HepG2 (cell line): ENCODE measurements at regions not wholly inside any gene's neighbourhood (a gene's known extent, or its start where the extent isn't known, plus 50 kb on each side); places are given as distances from the start of the nearest gene placed in this dataset.

Source experiments
- ARNT ChIP-seq: fragments of 450-650 bp; IDR thresholded peaks from 2 replicates; pipeline ENCODE4 v1.6.1; 2017
- CEBPB ChIP-seq: IDR thresholded peaks from 2 replicates; pipeline ENCODE4 v1.6.1; 2011; ENCODE audit warnings: low read depth, low read length, improper control_type of control experiment, borderline replicate concordance
- GTF3A ChIP-seq: sonication (generic); formaldehyde crosslinking; conservative IDR thresholded peaks from 2 replicates; pipeline ENCODE4 v1.4.0; 2020; ENCODE audit warnings: mild to moderate bottlenecking, missing genetic modification reagents
- HNF4G ChIP-seq, 2 experiments: sonication (generic) in 1 of 2; formaldehyde crosslinking in 1 of 2; IDR thresholded peaks; 2 replicates each; pipeline versions ENCODE4 v1.4.0 to v1.6.1; 2011 to 2020; ENCODE audit warnings: borderline replicate concordance in 2 of 2, low read depth in 2 of 2, mild to moderate bottlenecking in 2 of 2, low read length in 1 of 2, missing genetic modification reagents in 1 of 2, moderate library complexity in 1 of 2
- JUNB ChIP-seq: sonication (generic); formaldehyde crosslinking; IDR thresholded peaks from 2 replicates; pipeline ENCODE4 v1.8.0; 2022; ENCODE audit warnings: missing genetic modification reagents, mild to moderate bottlenecking, borderline replicate concordance
- KAT7 ChIP-seq: IDR thresholded peaks from 2 replicates; pipeline ENCODE4 v1.6.1; 2018; ENCODE audit warnings: borderline replicate concordance, missing compliant biosample characterization
- KDM5A ChIP-seq: fragments of 200-600 bp; sonication (generic); IDR thresholded peaks from 2 replicates; pipeline ENCODE4 v1.7.0; 2018; ENCODE audit warnings: antibody characterized with exemption, mild to moderate bottlenecking, low read length, borderline replicate concordance
- KDM6A ChIP-seq: IDR thresholded peaks from 2 replicates; pipeline ENCODE4 v1.6.1; 2016; ENCODE audit warnings: low read depth
- NKX3-1 ChIP-seq: sonication (generic); formaldehyde crosslinking; IDR thresholded peaks from 2 replicates; pipeline ENCODE4 v1.5.0; 2020; ENCODE audit warnings: missing genetic modification reagents
- PHF21A ChIP-seq: sonication (generic); formaldehyde crosslinking; IDR thresholded peaks from 2 replicates; pipeline ENCODE4 v1.5.0; 2020; ENCODE audit warnings: mild to moderate bottlenecking, missing genetic modification reagents
- PHF8 ChIP-seq: sonication (generic); formaldehyde crosslinking; IDR thresholded peaks from 2 replicates; pipeline ENCODE4 v1.5.0; 2020; ENCODE audit warnings: missing genetic modification reagents
- RELA ChIP-seq: sonication (generic); formaldehyde crosslinking; IDR thresholded peaks from 2 replicates; pipeline ENCODE4 v1.4.0; 2020; ENCODE audit warnings: missing genetic modification reagents
- SMAD9 ChIP-seq: sonication (generic); formaldehyde crosslinking; IDR thresholded peaks from 2 replicates; pipeline ENCODE4 v1.5.1; 2020; ENCODE audit warnings: mild to moderate bottlenecking, missing genetic modification reagents
- SNRNP70 ChIP-seq: fragments of 200-400 bp; formaldehyde crosslinking; IDR thresholded peaks from 2 replicates; pipeline ENCODE4 v1.6.1; 2017; ENCODE audit warnings: mild to moderate bottlenecking, low read depth, low read length, moderate library complexity
- SOX6 ChIP-seq, 2 experiments: fragments of 450-650 bp in 1 of 2; sonication (generic) in 1 of 2; formaldehyde crosslinking in 1 of 2; IDR thresholded peaks; 2 replicates each; pipeline versions ENCODE4 v1.4.0 to v1.6.1; 2017 to 2020; ENCODE audit warnings: antibody characterized with exemption in 1 of 2, mild to moderate bottlenecking in 1 of 2, missing genetic modification reagents in 1 of 2
- ZFP1 ChIP-seq: IDR thresholded peaks from 2 replicates; pipeline ENCODE4 v1.6.1; 2016
- ZIK1 ChIP-seq: sonication (generic); formaldehyde crosslinking; IDR thresholded peaks from 2 replicates; pipeline ENCODE4 v1.5.0; 2020; ENCODE audit warnings: mild to moderate bottlenecking, low read depth, missing genetic modification reagents, borderline replicate concordance
- ZNF317 ChIP-seq: sonication (generic); formaldehyde crosslinking; IDR thresholded peaks from 2 replicates; pipeline ENCODE4 v1.5.0; 2020; ENCODE audit warnings: mild to moderate bottlenecking, missing genetic modification reagents
- ZNF569 ChIP-seq: sonication (generic); formaldehyde crosslinking; IDR thresholded peaks from 2 replicates; pipeline ENCODE4 v1.5.0; 2020; ENCODE audit warnings: mild to moderate bottlenecking, missing genetic modification reagents, moderate library complexity, borderline replicate concordance
- ZNF768 ChIP-seq: sonication (generic); formaldehyde crosslinking; IDR thresholded peaks from 2 replicates; pipeline ENCODE4 v1.4.0; 2020; ENCODE audit warnings: missing genetic modification reagents
- ZNF883 ChIP-seq: sonication (generic); formaldehyde crosslinking; IDR thresholded peaks from 2 replicates; pipeline ENCODE4 v1.5.1; 2020; ENCODE audit warnings: mild to moderate bottlenecking, missing genetic modification reagents; ENCODE audit errors: not compliant biosample characterization
- TF ChIP-seq, protein P1 (sequence below): fragments of 450-650 bp; IDR thresholded peaks from 2 replicates; pipeline ENCODE4 v1.6.1; 2016
- TF ChIP-seq, protein P2 (sequence below): IDR thresholded peaks from 2 replicates; pipeline ENCODE4 v1.6.1; 2016
- TF ChIP-seq, protein P3 (sequence below): sonication (generic); formaldehyde crosslinking; IDR thresholded peaks from 2 replicates; pipeline ENCODE4 v1.4.0; 2020; ENCODE audit warnings: mild to moderate bottlenecking, missing genetic modification reagents
- TF ChIP-seq, protein P4 (sequence below): sonication (generic); formaldehyde crosslinking; IDR thresholded peaks from 2 replicates; pipeline ENCODE4 v1.8.0; 2022; ENCODE audit warnings: mild to moderate bottlenecking, missing genetic modification reagents
- TF ChIP-seq, protein P5 (sequence below): IDR thresholded peaks from 2 replicates; pipeline ENCODE4 v1.6.1; 2016; ENCODE audit warnings: missing biosample characterization, missing genetic modification reagents, low read depth

DNA sequence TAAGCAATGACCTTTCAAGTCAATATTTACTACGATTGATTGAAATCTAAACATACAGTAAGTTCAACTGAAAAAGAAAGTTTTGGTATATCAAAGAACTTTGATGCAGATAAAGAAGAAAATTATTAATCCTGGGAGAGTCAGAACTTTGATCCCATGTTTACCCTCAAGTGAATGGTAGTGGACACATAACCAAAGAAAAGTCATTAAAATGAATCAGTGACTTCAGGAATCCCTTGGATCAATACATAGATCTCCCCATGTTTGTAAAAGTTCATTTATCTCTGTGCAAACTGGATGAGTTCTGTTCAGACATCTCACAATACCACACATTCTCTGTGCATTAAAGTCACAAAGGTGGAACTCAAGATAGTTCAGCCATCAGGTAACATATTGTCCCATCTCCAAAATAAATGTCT lies 75.5 kb upstream of the RELN start (continued):
- TF ChIP-seq CEBPB = no peak
- TF ChIP-seq, protein P1, sequence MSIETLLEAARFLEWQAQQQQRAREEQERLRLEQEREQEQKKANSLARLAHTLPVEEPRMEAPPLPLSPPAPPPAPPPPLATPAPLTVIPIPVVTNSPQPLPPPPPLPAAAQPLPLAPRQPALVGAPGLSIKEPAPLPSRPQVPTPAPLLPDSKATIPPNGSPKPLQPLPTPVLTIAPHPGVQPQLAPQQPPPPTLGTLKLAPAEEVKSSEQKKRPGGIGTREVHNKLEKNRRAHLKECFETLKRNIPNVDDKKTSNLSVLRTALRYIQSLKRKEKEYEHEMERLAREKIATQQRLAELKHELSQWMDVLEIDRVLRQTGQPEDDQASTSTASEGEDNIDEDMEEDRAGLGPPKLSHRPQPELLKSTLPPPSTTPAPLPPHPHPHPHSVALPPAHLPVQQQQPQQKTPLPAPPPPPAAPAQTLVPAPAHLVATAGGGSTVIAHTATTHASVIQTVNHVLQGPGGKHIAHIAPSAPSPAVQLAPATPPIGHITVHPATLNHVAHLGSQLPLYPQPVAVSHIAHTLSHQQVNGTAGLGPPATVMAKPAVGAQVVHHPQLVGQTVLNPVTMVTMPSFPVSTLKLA = no peak
- TF ChIP-seq, protein P2, sequence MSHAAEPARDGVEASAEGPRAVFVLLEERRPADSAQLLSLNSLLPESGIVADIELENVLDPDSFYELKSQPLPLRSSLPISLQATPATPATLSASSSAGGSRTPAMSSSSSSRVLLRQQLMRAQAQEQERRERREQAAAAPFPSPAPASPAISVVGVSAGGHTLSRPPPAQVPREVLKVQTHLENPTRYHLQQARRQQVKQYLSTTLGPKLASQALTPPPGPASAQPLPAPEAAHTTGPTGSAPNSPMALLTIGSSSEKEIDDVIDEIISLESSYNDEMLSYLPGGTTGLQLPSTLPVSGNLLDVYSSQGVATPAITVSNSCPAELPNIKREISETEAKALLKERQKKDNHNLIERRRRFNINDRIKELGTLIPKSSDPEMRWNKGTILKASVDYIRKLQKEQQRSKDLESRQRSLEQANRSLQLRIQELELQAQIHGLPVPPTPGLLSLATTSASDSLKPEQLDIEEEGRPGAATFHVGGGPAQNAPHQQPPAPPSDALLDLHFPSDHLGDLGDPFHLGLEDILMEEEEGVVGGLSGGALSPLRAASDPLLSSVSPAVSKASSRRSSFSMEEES (CRISPR knock-in tag) = 0 out of 2 replicates have a peak, but pooled peaks have one; percentile 58
- TF ChIP-seq PHF8 = no peak
- TF ChIP-seq, protein P3, sequence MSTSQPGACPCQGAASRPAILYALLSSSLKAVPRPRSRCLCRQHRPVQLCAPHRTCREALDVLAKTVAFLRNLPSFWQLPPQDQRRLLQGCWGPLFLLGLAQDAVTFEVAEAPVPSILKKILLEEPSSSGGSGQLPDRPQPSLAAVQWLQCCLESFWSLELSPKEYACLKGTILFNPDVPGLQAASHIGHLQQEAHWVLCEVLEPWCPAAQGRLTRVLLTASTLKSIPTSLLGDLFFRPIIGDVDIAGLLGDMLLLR = no peak
- TF ChIP-seq SMAD9 (CRISPR knock-in tag) = no peak
- TF ChIP-seq, protein P4, sequence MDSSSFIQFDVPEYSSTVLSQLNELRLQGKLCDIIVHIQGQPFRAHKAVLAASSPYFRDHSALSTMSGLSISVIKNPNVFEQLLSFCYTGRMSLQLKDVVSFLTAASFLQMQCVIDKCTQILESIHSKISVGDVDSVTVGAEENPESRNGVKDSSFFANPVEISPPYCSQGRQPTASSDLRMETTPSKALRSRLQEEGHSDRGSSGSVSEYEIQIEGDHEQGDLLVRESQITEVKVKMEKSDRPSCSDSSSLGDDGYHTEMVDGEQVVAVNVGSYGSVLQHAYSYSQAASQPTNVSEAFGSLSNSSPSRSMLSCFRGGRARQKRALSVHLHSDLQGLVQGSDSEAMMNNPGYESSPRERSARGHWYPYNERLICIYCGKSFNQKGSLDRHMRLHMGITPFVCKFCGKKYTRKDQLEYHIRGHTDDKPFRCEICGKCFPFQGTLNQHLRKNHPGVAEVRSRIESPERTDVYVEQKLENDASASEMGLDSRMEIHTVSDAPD (CRISPR knock-in tag) = peak; percentile 88
- no peak for TF ChIP-seq ZNF569 (CRISPR knock-in tag)
- TF ChIP-seq PHF21A (CRISPR knock-in tag) = peak; percentile 72; the same call in 1 of the 2 replicates
- no peak for TF ChIP-seq ZIK1 (CRISPR knock-in tag)
- no peak for TF ChIP-seq SNRNP70
- TF ChIP-seq KDM6A (CRISPR knock-in tag) = peak; percentile 86
- no peak for TF ChIP-seq ZNF768 (CRISPR knock-in tag)
- no peak for TF ChIP-seq ZNF883
- peak; percentile 75; the same call in 1 of the 2 replicates for TF ChIP-seq NKX3-1
- TF ChIP-seq GTF3A = no peak
- 0 out of 2 replicates have a peak, but pooled peaks have one; percentile 34 for TF ChIP-seq ZNF317 (CRISPR knock-in tag)
- TF ChIP-seq HNF4G (IDR thresholded peaks at IDR 0.05; ENCODE audit: borderline replicate concordance, low read depth, low read length) = peak; percentile 86
- no peak for TF ChIP-seq HNF4G (CRISPR knock-in tag; IDR thresholded peaks at IDR 0.05; ENCODE audit: borderline replicate concordance, low read depth)
- TF ChIP-seq KDM5A = no peak
- TF ChIP-seq, protein P5, sequence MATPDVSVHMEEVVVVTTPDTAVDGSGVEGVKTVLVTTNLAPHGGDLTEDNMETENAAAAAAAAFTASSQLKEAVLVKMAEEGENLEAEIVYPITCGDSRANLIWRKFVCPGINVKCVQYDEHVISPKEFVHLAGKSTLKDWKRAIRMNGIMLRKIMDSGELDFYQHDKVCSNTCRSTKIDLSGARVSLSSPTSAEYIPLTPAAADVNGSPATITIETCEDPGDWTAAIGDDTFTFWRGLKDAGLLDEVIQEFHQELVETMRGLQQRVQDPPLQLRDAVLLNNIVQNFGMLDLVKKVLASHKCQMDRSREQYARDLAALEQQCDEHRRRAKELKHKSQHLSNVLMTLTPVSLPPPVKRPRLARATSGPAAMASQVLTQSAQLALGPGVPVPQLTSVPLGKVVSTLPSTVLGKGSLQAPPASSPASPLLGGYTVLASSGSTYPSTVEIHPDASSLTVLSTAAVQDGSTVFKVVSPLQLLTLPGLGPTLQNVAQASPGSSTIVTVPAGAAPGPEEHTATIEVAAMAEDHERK (CRISPR knock-in tag) = no peak; the same call in 1 of the 2 replicates
- no peak for TF ChIP-seq ARNT
- no peak for TF ChIP-seq RELA (CRISPR knock-in tag)
- TF ChIP-seq SOX6 (IDR thresholded peaks at IDR 0.05) = no peak
- TF ChIP-seq SOX6 (CRISPR knock-in tag; IDR thresholded peaks at IDR 0.05) = peak; percentile 93
- TF ChIP-seq JUNB = peak; percentile 87
- TF ChIP-seq KAT7 (CRISPR knock-in tag) = peak; percentile 66; the same call in 1 of the 2 replicates
- 0 out of 2 replicates have a peak, but pooled peaks have one; percentile 38 for TF ChIP-seq ZFP1 (CRISPR knock-in tag)
